HepG2 (cell line): ENCODE measurements at regions not wholly inside any gene's neighbourhood (a gene's known extent, or its start where the extent isn't known, plus 50 kb on each side); places are given as distances from the start of the nearest gene placed in this dataset.

ENCODE experiments used
- ATAC-seq: fragments of 200-7000 bp; cut with Tn5 transposase; 3 replicates; pipeline ENCODE4 v1.9.1; 2020; ENCODE audit warnings: mild to moderate bottlenecking, moderate library complexity
- BruUV-seq: library from RNA; stranded (reverse); fragments of 400-500 nt; replicated peaks from 2 replicates; lab custom pipeline; 2021; lab: Mats Ljungman, UMichigan
- CTCF ChIA-PET: fragments of 300-600 bp; formaldehyde crosslinking; extraction: SDS; loops from one replicate; lab custom pipeline; 2021; ENCODE audit warnings: low total read pairs, inconsistent platforms, low intra/inter-chr PET ratio; lab: Yijun Ruan, JAX
- POLR2A ChIA-PET: fragments of 350-600 bp; sonication (Branson Sonifier 250); formaldehyde crosslinking; loops from one replicate; lab custom pipeline; 2020; ENCODE audit warnings: antibody characterized with exemption, inconsistent platforms; lab: Yijun Ruan, JAX
- DNase-seq: peaks from one replicate; pipeline ENCODE4 v3.0.0-alpha.2; 2015; ENCODE audit warnings: low spot score
- FAIRE-seq: peaks from 3 replicates; lab custom pipeline; 2011; peaks lifted over from hg19 to GRCh38; lab: Jason Lieb, UNC
- H2AFZ ChIP-seq: one replicate; pipeline ENCODE4 v1.6.1; 2011; ENCODE audit warnings: low read length, inconsistent platforms
- H3K27ac ChIP-seq: fragments of 300-600 bp; 3 replicates; pipeline ENCODE4 v1.8.0; 2011; ENCODE audit warnings: mixed run types, mild to moderate bottlenecking, mixed read lengths, low read length, inconsistent platforms; ENCODE audit not compliant: insufficient read depth; ENCODE audit errors: extremely low read length
- H3K27me3 ChIP-seq, 2 experiments: fragments of 200-600 bp in 1 of 2; 2 replicates in 1 of 2; 3 replicates in 1 of 2; pipeline versions ENCODE4 v1.6.0 to v1.8.0; 2011; ENCODE audit warnings: low read length in 2 of 2, mild to moderate bottlenecking in 2 of 2, moderate library complexity in 2 of 2, inconsistent platforms in 1 of 2; ENCODE audit not compliant: insufficient read depth in 2 of 2, control insufficient read depth in 1 of 2
- H3K36me3 ChIP-seq, 2 experiments: fragments of 200-600 bp in 1 of 2; replicated peaks in 1 of 2; 2 replicates in 1 of 2; 3 replicates in 1 of 2; pipeline versions ENCODE4 v1.5.1 to v1.8.0; 2011; ENCODE audit warnings: low read length in 2 of 2, inconsistent platforms in 1 of 2; ENCODE audit not compliant: insufficient read depth in 2 of 2, control insufficient read depth in 1 of 2
- H3K4me1 ChIP-seq: 2 replicates; pipeline ENCODE4 v1.5.1; 2012; ENCODE audit warnings: low read length, inconsistent platforms; ENCODE audit not compliant: insufficient read depth
- H3K4me2 ChIP-seq: 2 replicates; pipeline ENCODE4 v1.6.0; 2011; ENCODE audit warnings: low read depth, low read length, inconsistent platforms
- H3K4me3 ChIP-seq, 3 experiments: fragments of 200-600 bp in 1 of 3; sonication (generic), shearing (Covaris generic) in 1 of 3; replicated peaks in 1 of 3; 2 replicates each; pipeline ENCODE4 v1.5.1; 2011 to 2016; ENCODE audit warnings: low read length in 3 of 3, inconsistent platforms in 2 of 3, low read depth in 2 of 3, mild to moderate bottlenecking in 2 of 3, control low read depth in 1 of 3, mixed read lengths in 1 of 3; ENCODE audit not compliant: insufficient read depth in 1 of 3
- H3K79me2 ChIP-seq: one replicate; pipeline ENCODE4 v1.6.1; 2011; ENCODE audit warnings: low read length, inconsistent platforms; ENCODE audit not compliant: insufficient read depth
- H3K9ac ChIP-seq: 2 replicates; pipeline ENCODE4 v1.6.0; 2011; ENCODE audit warnings: mild to moderate bottlenecking, low read depth, low read length, inconsistent platforms; ENCODE audit not compliant: insufficient read depth
- H3K9me3 ChIP-seq: 2 replicates; pipeline ENCODE4 v1.5.1; 2012; ENCODE audit warnings: mild to moderate bottlenecking, low read length
- H4K20me1 ChIP-seq: 2 replicates; pipeline ENCODE4 v1.6.0; 2011; ENCODE audit warnings: inconsistent platforms, mild to moderate bottlenecking, low read length, moderate library complexity; ENCODE audit not compliant: insufficient read depth
- ZNF235 ChIP-seq: sonication (generic); formaldehyde crosslinking; IDR thresholded peaks from 2 replicates; pipeline ENCODE4 v1.8.1; 2023; ENCODE audit warnings: mild to moderate bottlenecking, missing genetic modification reagents, borderline replicate concordance
- ZNF264 ChIP-seq: sonication (generic); formaldehyde crosslinking; IDR thresholded peaks from 2 replicates; pipeline ENCODE4 v1.4.0; 2020; ENCODE audit warnings: missing genetic modification reagents
- ZNF460 ChIP-seq: sonication (generic); formaldehyde crosslinking; IDR thresholded peaks from 2 replicates; pipeline ENCODE4 v1.5.1; 2020; ENCODE audit warnings: missing genetic modification reagents, mild to moderate bottlenecking, borderline replicate concordance
- ZNF468 ChIP-seq: sonication (generic); formaldehyde crosslinking; IDR thresholded peaks from 2 replicates; pipeline ENCODE4 v1.8.0; 2022; ENCODE audit warnings: mild to moderate bottlenecking, moderate library complexity, missing genetic modification reagents
- WGBS: methylation state at CpG from one replicate; pipeline ENCODE4 v1.1.6; 2017; ENCODE audit warnings: low lambda C conversion rate; 5-methylcytosine and 5-hydroxymethylcytosine counted together
- in situ Hi-C: cut with HindIII; loops from 2 replicates; pipeline ENCODE4 v1.10.0; 2017; ENCODE audit warnings: low pct_unique_long_range_greater_than_20kb; ENCODE audit not compliant: extremely low pct_ligation_motif_present
- intact Hi-C: fragments of 100-400 bp; cut with micrococcal nuclease; formaldehyde crosslinking; loops from one replicate; pipeline ENCODE4 v1.10.0; 2022; ENCODE audit not compliant: unreplicated experiment
- TF ChIP-seq, protein P1 (sequence below): sonication (generic); formaldehyde crosslinking; IDR thresholded peaks from 2 replicates; pipeline ENCODE4 v1.4.0; 2020; ENCODE audit warnings: missing genetic modification reagents
- TF ChIP-seq, protein P2 (sequence below): sonication (generic); formaldehyde crosslinking; IDR thresholded peaks from 2 replicates; pipeline ENCODE4 v1.9.0; 2021; ENCODE audit warnings: missing genetic modification reagents, borderline replicate concordance
- TF ChIP-seq, protein P3 (sequence below): sonication (generic); formaldehyde crosslinking; IDR thresholded peaks from 2 replicates; pipeline ENCODE4 v1.8.0; 2022; ENCODE audit warnings: mild to moderate bottlenecking, missing genetic modification reagents
- TF ChIP-seq, protein P4 (sequence below): sonication (generic); formaldehyde crosslinking; IDR thresholded peaks from 2 replicates; pipeline ENCODE4 v1.4.0; 2020; ENCODE audit warnings: missing genetic modification reagents
- TF ChIP-seq, protein P5 (sequence below): sonication (generic); formaldehyde crosslinking; conservative IDR thresholded peaks from 2 replicates; pipeline ENCODE4 v1.8.1; 2023; ENCODE audit warnings: missing genetic modification reagents

DNA sequence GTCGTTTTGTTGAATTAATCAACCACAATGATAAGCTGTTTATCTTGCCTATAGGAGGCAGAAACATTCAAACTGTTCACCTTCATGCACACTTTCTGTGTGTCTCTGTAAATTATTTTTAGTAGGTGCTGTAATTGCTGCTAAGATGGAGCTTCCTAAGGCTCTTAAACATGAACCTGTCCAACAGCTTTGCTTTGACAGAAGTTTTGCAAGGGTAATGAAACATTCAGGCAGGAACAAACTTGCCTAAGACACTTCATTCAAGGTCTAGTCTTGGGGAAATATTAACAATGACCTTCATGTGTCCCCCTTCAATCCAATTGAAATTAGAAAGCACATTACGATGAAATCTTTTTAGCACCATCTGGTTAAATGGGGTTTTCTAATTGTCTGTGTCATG is 156.1 kb downstream of the DIPK2A start (continued):
- TF ChIP-seq, protein P1, sequence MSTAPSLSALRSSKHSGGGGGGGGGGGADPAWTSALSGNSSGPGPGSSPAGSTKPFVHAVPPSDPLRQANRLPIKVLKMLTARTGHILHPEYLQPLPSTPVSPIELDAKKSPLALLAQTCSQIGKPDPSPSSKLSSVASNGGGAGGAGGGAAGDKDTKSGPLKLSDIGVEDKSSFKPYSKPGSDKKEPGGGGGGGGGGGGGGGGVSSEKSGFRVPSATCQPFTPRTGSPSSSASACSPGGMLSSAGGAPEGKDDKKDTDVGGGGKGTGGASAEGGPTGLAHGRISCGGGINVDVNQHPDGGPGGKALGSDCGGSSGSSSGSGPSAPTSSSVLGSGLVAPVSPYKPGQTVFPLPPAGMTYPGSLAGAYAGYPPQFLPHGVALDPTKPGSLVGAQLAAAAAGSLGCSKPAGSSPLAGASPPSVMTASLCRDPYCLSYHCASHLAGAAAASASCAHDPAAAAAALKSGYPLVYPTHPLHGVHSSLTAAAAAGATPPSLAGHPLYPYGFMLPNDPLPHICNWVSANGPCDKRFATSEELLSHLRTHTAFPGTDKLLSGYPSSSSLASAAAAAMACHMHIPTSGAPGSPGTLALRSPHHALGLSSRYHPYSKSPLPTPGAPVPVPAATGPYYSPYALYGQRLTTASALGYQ: no peak
- TF ChIP-seq, all 625 proteins: peak for 0

DNA sequence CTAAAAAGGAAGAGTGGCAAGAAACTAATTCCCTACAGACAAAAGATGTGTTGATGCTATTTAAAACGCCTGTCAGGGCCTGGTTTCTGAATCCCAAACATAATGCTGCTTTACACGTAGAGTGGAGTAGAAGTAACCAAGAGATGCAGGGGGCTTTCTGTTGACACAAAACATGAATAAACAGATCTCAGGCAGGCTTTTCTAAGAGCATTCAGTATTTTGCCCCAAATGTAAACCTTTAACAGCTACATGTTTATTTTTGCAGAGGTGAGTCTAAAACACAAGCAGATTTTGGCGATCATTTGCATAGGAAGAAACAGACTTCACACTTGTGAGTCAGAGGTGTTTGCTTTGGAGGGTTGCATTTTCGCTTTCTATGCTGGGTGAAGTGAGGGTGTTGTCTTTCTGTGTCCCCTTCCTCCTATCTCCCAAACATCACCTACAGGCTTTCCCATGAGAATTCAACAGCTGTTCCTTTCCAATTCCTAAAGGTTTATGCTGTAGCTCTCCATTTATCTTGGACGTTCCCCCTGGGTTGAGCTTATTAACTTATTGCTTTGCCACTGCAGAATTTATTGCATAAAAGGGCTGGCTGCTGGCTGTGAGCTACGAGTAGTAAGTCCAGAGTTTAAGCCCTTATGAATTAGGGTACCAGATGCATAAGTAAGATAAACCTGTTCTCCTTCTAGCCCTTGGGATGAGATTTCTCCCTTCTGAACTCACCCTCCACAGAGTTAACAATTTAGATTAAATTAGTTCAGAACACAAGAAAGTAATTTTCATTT is 156.7 kb downstream of the DIPK2A start:
- ChIA-PET CTCF (no interaction called here), POLR2A (no interaction called here)
- BruUV-seq: no TSS peak
- no peaks in the 10 kb centered on the region for H4K20me1 ChIP-seq
- no peaks in the 10 kb centered on the region for H3K4me1 ChIP-seq
- no peak overlapping the region for H2AFZ ChIP-seq
- no peak overlapping the region for H3K27ac ChIP-seq
- ATAC-seq: no peak
- H3K4me3 ChIP-seq: no peak overlapping the region
- no peak for DNase-seq
- H3K79me2 ChIP-seq: no peaks in the 10 kb centered on the region
- no peaks in the 10 kb centered on the region for H3K9me3 ChIP-seq
- no peaks in the 10 kb centered on the region; a peak in 1 of 5 replicates for H3K27me3 ChIP-seq
- in situ Hi-C loops (no loop called here), intact Hi-C loops (no loop called here)
- no peak overlapping the region for H3K4me2 ChIP-seq
- no peak for FAIRE-seq
- no peak overlapping the region for H3K9ac ChIP-seq
- H3K36me3 ChIP-seq: no peaks in the 10 kb centered on the region
- WGBS: 3% methylated on average over 6 of the region's 6 CpGs
- TF ChIP-seq ZNF264 (CRISPR knock-in tag): no peak
- no peak for TF ChIP-seq ZNF235 (CRISPR knock-in tag)
- TF ChIP-seq, protein P2, sequence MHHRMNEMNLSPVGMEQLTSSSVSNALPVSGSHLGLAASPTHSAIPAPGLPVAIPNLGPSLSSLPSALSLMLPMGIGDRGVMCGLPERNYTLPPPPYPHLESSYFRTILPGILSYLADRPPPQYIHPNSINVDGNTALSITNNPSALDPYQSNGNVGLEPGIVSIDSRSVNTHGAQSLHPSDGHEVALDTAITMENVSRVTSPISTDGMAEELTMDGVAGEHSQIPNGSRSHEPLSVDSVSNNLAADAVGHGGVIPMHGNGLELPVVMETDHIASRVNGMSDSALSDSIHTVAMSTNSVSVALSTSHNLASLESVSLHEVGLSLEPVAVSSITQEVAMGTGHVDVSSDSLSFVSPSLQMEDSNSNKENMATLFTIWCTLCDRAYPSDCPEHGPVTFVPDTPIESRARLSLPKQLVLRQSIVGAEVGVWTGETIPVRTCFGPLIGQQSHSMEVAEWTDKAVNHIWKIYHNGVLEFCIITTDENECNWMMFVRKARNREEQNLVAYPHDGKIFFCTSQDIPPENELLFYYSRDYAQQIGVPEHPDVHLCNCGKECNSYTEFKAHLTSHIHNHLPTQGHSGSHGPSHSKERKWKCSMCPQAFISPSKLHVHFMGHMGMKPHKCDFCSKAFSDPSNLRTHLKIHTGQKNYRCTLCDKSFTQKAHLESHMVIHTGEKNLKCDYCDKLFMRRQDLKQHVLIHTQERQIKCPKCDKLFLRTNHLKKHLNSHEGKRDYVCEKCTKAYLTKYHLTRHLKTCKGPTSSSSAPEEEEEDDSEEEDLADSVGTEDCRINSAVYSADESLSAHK (CRISPR knock-in tag): no peak
- TF ChIP-seq, protein P3, sequence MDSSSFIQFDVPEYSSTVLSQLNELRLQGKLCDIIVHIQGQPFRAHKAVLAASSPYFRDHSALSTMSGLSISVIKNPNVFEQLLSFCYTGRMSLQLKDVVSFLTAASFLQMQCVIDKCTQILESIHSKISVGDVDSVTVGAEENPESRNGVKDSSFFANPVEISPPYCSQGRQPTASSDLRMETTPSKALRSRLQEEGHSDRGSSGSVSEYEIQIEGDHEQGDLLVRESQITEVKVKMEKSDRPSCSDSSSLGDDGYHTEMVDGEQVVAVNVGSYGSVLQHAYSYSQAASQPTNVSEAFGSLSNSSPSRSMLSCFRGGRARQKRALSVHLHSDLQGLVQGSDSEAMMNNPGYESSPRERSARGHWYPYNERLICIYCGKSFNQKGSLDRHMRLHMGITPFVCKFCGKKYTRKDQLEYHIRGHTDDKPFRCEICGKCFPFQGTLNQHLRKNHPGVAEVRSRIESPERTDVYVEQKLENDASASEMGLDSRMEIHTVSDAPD (CRISPR knock-in tag): no peak
- TF ChIP-seq, protein P4, sequence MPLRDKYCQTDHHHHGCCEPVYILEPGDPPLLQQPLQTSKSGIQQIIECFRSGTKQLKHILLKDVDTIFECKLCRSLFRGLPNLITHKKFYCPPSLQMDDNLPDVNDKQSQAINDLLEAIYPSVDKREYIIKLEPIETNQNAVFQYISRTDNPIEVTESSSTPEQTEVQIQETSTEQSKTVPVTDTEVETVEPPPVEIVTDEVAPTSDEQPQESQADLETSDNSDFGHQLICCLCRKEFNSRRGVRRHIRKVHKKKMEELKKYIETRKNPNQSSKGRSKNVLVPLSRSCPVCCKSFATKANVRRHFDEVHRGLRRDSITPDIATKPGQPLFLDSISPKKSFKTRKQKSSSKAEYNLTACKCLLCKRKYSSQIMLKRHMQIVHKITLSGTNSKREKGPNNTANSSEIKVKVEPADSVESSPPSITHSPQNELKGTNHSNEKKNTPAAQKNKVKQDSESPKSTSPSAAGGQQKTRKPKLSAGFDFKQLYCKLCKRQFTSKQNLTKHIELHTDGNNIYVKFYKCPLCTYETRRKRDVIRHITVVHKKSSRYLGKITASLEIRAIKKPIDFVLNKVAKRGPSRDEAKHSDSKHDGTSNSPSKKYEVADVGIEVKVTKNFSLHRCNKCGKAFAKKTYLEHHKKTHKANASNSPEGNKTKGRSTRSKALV (CRISPR knock-in tag): no peak
- TF ChIP-seq, protein P5, sequence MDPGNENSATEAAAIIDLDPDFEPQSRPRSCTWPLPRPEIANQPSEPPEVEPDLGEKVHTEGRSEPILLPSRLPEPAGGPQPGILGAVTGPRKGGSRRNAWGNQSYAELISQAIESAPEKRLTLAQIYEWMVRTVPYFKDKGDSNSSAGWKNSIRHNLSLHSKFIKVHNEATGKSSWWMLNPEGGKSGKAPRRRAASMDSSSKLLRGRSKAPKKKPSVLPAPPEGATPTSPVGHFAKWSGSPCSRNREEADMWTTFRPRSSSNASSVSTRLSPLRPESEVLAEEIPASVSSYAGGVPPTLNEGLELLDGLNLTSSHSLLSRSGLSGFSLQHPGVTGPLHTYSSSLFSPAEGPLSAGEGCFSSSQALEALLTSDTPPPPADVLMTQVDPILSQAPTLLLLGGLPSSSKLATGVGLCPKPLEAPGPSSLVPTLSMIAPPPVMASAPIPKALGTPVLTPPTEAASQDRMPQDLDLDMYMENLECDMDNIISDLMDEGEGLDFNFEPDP (CRISPR knock-in tag): no peak
- no peak for TF ChIP-seq ZNF468 (CRISPR knock-in tag)
- TF ChIP-seq ZNF460 (CRISPR knock-in tag): no peak
